Stimulated activated naive CD8-positive, alpha-beta T cell treated with anti-CD3 and anti-CD28 coated beads, Interleukin-15, Interleukin-2, amounts not matched to agents 100 ng/mL and 50 ng/mL, for 24 hours (primary cell): ENCODE measurements at regions not wholly inside any gene's neighbourhood (a gene's known extent, or its start where the extent isn't known, plus 50 kb on each side); places are given as distances from the start of the nearest gene placed in this dataset.
"Not testable (repeated sequence)": the region's sequence is repeated elsewhere in the genome, so short reads cannot be mapped to it uniquely, and the experiment has no call there.

ENCODE experiments used
- H3K27ac Mint-ChIP-seq: one replicate; pipeline ENCODE4 v1.8.0; 2021; ENCODE audit warnings: mild to moderate bottlenecking, mixed read lengths
- H3K27me3 Mint-ChIP-seq: one replicate; pipeline ENCODE4 v1.8.0; 2021; ENCODE audit warnings: mixed read lengths
- H3K36me3 Mint-ChIP-seq: one replicate; pipeline ENCODE4 v1.8.0; 2021; ENCODE audit warnings: low read depth, mixed read lengths
- H3K4me1 Mint-ChIP-seq: one replicate; pipeline ENCODE4 v1.8.0; 2021; ENCODE audit warnings: low read depth, mixed read lengths
- H3K4me3 Mint-ChIP-seq: one replicate; pipeline ENCODE4 v1.8.0; 2021; ENCODE audit warnings: mild to moderate bottlenecking, mixed read lengths
- H3K9me3 Mint-ChIP-seq: one replicate; pipeline ENCODE4 v1.8.0; 2021; ENCODE audit warnings: mixed read lengths

- H3K4me1 Mint-ChIP-seq: no peaks in the 10 kb centered on the region
- peaks cover under 1% of the 10 kb centered on the region for H3K27me3 Mint-ChIP-seq
- no peak overlapping the region for H3K4me3 Mint-ChIP-seq
- H3K27ac Mint-ChIP-seq: no peak overlapping the region
- H3K9me3 Mint-ChIP-seq: no peaks in the 10 kb centered on the region
- no peaks in the 10 kb centered on the region for H3K36me3 Mint-ChIP-seq
Measured at GRCh38 chr10:45150997-45151396, 150.3 kb downstream of the ZNF22 start.

GRCh38 chr10:45151467-45152214, 150.9 kb downstream of the ZNF22 start:
- Mint-ChIP-seq H3K27me3 (no peaks in the 10 kb centered on the region), H3K36me3 (no peaks in the 10 kb centered on the region), H3K9me3 (no peaks in the 10 kb centered on the region), H3K27ac (no peak overlapping the region), H3K4me1 (no peaks in the 10 kb centered on the region), H3K4me3 (no peak overlapping the region)

- Mint-ChIP-seq H3K9me3 (no peaks in the 10 kb centered on the region), H3K4me1 (no peaks in the 10 kb centered on the region), H3K27ac (no peak overlapping the region), H3K4me3 (no peak overlapping the region), H3K36me3 (no peaks in the 10 kb centered on the region), H3K27me3 (no peaks in the 10 kb centered on the region)
Measured at GRCh38 chr10:45152726-45153125, 152.0 kb downstream of the ZNF22 start.

GRCh38 chr10:45154502-45154901, 153.8 kb downstream of the ZNF22 start:
- H3K27ac Mint-ChIP-seq: no peak overlapping the region
- H3K27me3 Mint-ChIP-seq: no peaks in the 10 kb centered on the region
- H3K4me3 Mint-ChIP-seq: no peak overlapping the region
- no peaks in the 10 kb centered on the region for H3K9me3 Mint-ChIP-seq
- no peaks in the 10 kb centered on the region for H3K4me1 Mint-ChIP-seq
- H3K36me3 Mint-ChIP-seq: no peaks in the 10 kb centered on the region

GRCh38 chr10:45155784-45156183, 155.1 kb downstream of the ZNF22 start:
- Mint-ChIP-seq H3K27me3 (no peaks in the 10 kb centered on the region), H3K4me1 (peaks cover 3% of the 10 kb centered on the region), H3K9me3 (no peaks in the 10 kb centered on the region), H3K36me3 (no peaks in the 10 kb centered on the region), H3K27ac (no peak overlapping the region), H3K4me3 (no peak overlapping the region)

GRCh38 chr10:45160271-45160670, 155.1 kb downstream of the OR13A1 start:
- Mint-ChIP-seq H3K27ac (no peak overlapping the region), H3K27me3 (peaks cover 3% of the 10 kb centered on the region), H3K9me3 (no peaks in the 10 kb centered on the region), H3K4me1 (peaks cover 3% of the 10 kb centered on the region), H3K36me3 (no peaks in the 10 kb centered on the region), H3K4me3 (no peak overlapping the region)

GRCh38 chr10:45163315-45163975, 152.0 kb downstream of the OR13A1 start:
- Mint-ChIP-seq H3K27me3 (peaks cover 3% of the 10 kb centered on the region), H3K36me3 (no peaks in the 10 kb centered on the region), H3K4me1 (peaks cover 3% of the 10 kb centered on the region), H3K4me3 (no peak overlapping the region), H3K9me3 (no peaks in the 10 kb centered on the region), H3K27ac (no peak overlapping the region)

GRCh38 chr10:45175520-45176118, 139.8 kb downstream of the OR13A1 start:
- not testable (repeated sequence) for H3K4me1 Mint-ChIP-seq, H3K4me3 Mint-ChIP-seq, H3K27ac Mint-ChIP-seq, H3K27me3 Mint-ChIP-seq, H3K9me3 Mint-ChIP-seq, H3K36me3 Mint-ChIP-seq

- H3K4me1 Mint-ChIP-seq: no peaks in the 10 kb centered on the region
- no peak overlapping the region for H3K27ac Mint-ChIP-seq
- H3K27me3 Mint-ChIP-seq: no peaks in the 10 kb centered on the region
- no peaks in the 10 kb centered on the region for H3K36me3 Mint-ChIP-seq
- H3K9me3 Mint-ChIP-seq: no peaks in the 10 kb centered on the region
- H3K4me3 Mint-ChIP-seq: no peak overlapping the region
Measured at GRCh38 chr10:45179691-45180090, 135.7 kb downstream of the OR13A1 start.

GRCh38 chr10:45180507-45180906, 134.9 kb downstream of the OR13A1 start:
- Mint-ChIP-seq H3K4me3 (no peak overlapping the region), H3K9me3 (no peaks in the 10 kb centered on the region), H3K27ac (no peak overlapping the region), H3K36me3 (no peaks in the 10 kb centered on the region), H3K27me3 (no peaks in the 10 kb centered on the region), H3K4me1 (no peaks in the 10 kb centered on the region)

- Mint-ChIP-seq H3K4me3 (no peak overlapping the region), H3K9me3 (no peaks in the 10 kb centered on the region), H3K36me3 (no peaks in the 10 kb centered on the region), H3K4me1 (no peaks in the 10 kb centered on the region), H3K27me3 (no peaks in the 10 kb centered on the region), H3K27ac (no peak overlapping the region)
Measured at GRCh38 chr10:45180946-45181875, 134.2 kb downstream of the OR13A1 start.

GRCh38 chr10:45183174-45183573, 132.2 kb downstream of the OR13A1 start:
- no peak overlapping the region for H3K27ac Mint-ChIP-seq
- H3K4me3 Mint-ChIP-seq: no peak overlapping the region
- no peaks in the 10 kb centered on the region for H3K4me1 Mint-ChIP-seq
- no peaks in the 10 kb centered on the region for H3K36me3 Mint-ChIP-seq
- H3K27me3 Mint-ChIP-seq: no peaks in the 10 kb centered on the region
- no peaks in the 10 kb centered on the region for H3K9me3 Mint-ChIP-seq

- H3K4me3 Mint-ChIP-seq: no peak overlapping the region
- H3K27me3 Mint-ChIP-seq: peaks cover 9% of the 10 kb centered on the region
- no peaks in the 10 kb centered on the region for H3K36me3 Mint-ChIP-seq
- no peak overlapping the region for H3K27ac Mint-ChIP-seq
- no peaks in the 10 kb centered on the region for H3K4me1 Mint-ChIP-seq
- H3K9me3 Mint-ChIP-seq: no peaks in the 10 kb centered on the region
Measured at GRCh38 chr10:45197816-45198485, 117.5 kb downstream of the OR13A1 start.

- Mint-ChIP-seq H3K4me1 (no peaks in the 10 kb centered on the region), H3K4me3 (no peak overlapping the region), H3K27me3 (peaks cover 11% of the 10 kb centered on the region)
Measured at GRCh38 chr10:45198486-45199204, 116.8 kb downstream of the OR13A1 start.

More at GRCh38 chr10:45198486-45199204, 116.8 kb downstream of the OR13A1 start:
- no peaks in the 10 kb centered on the region for H3K9me3 Mint-ChIP-seq
- no peak overlapping the region for H3K27ac Mint-ChIP-seq
- H3K36me3 Mint-ChIP-seq: no peaks in the 10 kb centered on the region
